ENCODE measurements at regions not wholly inside any gene's neighbourhood (a gene's known extent, or its start where the extent isn't known, plus 50 kb on each side); places are given as distances from the start of the nearest gene placed in this dataset.

DNA sequence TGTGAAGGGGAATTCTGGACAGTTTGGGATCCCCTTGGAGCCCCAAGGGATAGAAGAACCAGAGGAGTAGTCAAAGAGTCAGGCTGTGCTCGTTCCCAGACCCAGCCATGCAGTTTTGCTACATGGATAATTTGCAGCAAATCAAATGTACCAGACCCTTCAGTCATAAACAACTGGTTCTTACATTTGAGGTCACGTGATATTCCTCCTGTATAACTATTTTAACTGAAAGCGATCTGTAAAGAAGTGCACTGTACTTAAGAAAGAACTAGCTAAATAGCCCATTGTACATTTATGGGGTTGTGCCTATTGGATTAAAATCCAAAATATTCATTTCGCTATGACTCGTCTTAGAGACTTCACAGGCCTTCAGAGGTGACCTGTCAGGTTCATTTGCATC is 550.2 kb upstream of the TENM3 start:
- no peak for DNase-seq

DNA sequence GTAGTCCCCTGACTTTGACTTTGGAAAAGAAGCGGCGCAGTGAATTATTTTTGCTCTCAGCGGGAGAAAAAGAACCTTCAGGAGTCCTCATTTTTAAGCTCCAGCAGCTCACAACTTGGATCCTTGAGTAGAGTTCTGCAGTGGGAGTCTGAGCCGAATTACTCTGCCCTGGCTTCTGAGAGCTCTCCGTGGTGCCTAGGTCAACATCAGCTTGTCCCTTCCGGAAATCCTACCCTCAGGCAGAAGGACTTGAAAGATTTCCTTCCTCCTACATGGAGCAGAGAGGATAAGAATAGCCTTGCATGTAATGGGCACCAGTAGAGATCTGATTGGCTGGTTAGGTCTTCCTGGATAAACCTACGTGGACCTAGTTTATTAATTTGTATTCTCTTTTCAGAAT is 549.7 kb upstream of the TENM3 start:
- DNase-seq: no peak

DNA sequence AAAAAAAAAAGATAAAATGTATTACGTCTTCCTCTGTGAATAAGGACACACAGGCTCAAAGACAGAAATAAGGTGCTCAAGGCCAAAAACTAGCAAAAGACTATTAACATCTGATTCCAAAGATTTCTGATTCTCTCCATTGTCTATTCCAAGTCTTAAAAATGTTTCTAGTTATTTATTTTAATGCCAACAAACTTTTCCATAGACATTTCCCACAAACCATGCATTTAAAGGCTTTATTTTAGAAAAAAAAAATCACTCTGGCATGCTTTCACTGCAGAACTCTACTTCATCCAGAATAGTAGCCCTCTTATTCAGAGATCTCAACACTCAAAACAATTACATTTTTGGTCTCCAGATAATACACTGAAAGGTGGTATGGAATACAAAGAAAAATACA is 545.0 kb upstream of the TENM3 start:
- no peak for DNase-seq

- DNase-seq: no peak
Observed at GRCh38 chr4:181701214-181701613, 542.0 kb upstream of the TENM3 start.

- DNase-seq: no peak
Observed at GRCh38 chr4:181701894-181702293, 541.3 kb upstream of the TENM3 start.

GRCh38 chr4:181702864-181703495 is 540.2 kb upstream of the TENM3 start:
- DNase-seq: no peak

DNA sequence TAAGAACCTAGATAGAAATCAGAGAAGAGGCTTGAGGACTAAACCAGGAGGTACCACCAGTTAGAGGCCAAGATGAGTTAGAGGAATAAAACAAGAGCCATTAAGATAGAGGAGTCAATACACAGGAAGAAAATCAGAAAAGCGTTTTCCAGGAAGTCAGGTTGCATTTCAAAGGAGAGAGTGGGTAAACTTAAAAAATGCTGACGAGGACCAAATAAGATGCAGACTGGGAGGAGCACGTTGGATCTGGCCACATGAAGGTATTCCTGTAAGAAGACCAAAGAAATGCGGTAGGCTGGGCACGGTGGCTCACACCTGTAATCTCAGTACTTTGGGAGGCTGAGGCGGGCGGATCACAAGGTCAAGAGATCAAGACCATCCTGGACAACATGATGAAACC is 533.1 kb upstream of the TENM3 start:
- DNase-seq: no peak

DNA sequence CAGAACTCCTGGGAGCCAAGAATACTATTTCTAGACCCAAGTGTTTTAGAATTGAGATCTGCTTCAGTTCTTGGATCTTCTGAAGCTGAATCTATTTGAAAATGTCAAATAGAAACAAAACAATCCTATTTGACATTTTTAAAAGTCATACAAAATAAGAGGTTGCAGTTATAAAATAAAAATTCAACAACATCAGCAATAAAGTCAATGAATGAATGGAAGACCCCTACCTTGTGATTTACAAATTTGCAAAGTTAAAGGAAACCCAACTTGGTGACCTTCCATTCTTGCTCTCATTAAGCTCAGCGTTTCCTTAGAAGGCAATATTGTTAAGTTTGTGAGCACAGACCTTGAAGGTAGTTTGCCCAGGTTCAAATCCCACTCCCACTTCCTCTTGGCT is 531.8 kb upstream of the TENM3 start:
- DNase-seq: no peak

DNA sequence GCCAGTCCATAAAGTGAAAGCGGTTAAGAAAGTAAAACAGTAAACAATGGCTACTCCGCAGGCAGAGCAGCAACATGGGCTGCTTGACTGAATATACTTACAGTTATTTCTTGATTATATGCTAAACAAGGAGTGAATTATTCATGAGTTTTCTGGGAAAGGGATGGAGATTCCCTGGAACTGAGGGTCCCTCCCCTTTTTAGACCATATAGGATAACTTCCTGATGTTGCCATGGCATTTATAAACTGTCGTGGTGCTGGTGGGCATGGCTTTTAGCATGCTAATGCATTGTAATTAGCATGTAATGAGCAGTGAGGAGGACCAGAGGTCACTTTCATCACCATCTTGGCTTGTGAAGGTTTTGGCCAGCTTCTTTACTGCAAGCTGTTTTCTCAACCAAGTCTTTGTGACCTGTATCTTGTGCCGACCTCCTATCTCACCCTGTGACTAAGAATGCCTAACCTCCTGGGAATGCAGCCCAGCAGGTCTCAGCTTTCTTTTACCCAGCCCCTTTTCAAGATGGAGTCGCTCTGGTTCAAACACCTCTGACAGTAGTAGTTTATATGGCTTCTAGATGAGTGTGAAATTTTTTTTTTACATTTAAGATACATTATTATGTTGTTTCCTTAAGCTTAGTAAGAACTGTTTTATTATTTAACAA is 514.8 kb upstream of the TENM3 start:
- no peak for DNase-seq

DNA sequence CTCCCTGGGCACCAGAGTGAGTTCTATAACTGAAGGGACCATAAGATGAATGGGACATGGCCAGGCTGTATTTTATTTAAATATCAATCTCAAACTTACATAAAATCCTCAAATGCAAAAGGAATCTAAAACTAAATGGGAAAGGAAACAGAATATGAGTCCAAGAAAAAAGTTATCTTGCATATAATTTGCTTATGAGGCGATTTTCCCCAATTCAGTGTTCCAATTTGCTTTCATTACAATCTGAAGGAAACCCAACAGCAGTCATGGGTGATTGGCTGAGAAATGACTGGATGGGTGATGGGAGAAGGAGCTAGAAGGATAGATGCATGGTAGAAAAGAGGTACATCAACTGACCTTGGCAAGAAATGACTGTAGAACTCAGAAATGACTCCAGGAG is 511.3 kb upstream of the TENM3 start:
- no peak for DNase-seq

DNA sequence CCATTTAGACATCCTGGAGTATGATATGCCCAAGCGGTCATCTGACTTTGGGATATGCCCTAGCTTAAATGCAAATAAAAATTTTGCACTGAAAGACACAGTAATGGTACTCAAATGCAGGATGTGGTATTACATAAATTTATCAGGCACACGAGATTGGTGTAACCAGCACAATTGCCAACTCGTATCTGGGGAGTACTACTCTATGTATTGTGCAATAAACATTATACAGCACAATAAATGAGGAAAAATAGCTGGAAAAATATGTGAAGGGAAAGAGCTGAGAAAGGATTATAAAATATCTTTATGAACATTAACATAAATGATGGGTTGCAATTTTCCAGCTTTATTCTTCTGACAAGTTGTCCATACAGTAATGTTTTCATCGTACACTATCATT is 505.5 kb upstream of the TENM3 start:
- DNase-seq: no peak

- DNase-seq: no peak
Observed at GRCh38 chr4:181739031-181739430, 504.2 kb upstream of the TENM3 start.

GRCh38 chr4:181741513-181741912 is 501.7 kb upstream of the TENM3 start:
- DNase-seq: no peak

DNA sequence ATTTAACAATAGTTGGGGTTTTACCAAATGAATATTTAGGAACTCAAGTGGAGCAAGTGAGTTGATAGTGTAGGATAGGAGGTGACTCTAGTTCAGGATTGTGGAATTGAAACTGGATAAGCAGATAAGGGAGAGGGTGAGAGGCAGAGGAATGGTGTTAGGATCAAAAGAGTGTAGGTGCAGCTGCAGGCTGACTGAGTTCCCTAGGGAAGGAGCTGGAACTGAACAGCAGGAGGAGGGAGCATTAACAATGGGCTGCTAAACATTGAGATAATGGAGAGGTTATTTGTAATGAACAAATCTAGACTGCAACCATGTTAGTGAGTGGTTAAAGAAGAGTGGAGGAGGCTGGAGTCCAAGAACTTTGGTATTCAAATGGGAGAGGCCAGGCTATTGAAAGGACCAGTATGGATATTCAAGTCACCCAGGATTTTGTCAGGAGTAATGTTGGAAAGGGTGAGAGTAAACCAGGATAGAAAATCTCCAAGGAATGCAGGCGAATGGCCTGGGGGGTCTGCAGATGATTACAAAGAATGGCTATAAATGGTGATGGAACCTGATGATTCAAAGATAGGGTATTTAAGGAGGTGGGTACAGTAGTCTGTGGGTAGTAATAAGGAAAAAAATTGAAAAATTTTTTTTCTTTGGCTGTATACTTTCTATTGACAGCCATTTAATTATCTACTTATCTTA is 497.1 kb upstream of the TENM3 start:
- DNase-seq: no peak

GRCh38 chr4:181748581-181748980 is 494.6 kb upstream of the TENM3 start:
- DNase-seq: no peak

DNA sequence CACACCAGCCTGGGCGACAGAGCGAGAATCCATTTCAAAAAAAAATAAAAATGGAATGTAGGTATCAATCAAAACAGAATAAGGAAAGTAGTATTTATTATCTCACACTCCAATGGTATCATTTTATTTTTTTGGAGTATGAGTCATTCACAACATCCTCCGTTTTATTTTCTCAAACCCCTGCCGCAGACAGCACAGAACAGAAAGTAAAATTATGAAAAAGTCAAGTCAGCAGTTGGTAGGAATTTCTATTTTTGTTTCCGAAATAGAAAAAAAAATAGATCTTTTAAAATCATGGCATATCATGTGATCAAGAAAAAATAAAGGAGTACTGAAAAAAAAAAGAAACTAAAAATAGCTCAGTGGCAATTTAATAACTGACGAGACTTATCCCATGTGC is 490.7 kb upstream of the TENM3 start:
- no peak for DNase-seq

GRCh38 chr4:181753207-181753606 is 490.0 kb upstream of the TENM3 start:
- DNase-seq: no peak

GRCh38 chr4:181755846-181756245 is 487.4 kb upstream of the TENM3 start:
- DNase-seq: no peak

DNA sequence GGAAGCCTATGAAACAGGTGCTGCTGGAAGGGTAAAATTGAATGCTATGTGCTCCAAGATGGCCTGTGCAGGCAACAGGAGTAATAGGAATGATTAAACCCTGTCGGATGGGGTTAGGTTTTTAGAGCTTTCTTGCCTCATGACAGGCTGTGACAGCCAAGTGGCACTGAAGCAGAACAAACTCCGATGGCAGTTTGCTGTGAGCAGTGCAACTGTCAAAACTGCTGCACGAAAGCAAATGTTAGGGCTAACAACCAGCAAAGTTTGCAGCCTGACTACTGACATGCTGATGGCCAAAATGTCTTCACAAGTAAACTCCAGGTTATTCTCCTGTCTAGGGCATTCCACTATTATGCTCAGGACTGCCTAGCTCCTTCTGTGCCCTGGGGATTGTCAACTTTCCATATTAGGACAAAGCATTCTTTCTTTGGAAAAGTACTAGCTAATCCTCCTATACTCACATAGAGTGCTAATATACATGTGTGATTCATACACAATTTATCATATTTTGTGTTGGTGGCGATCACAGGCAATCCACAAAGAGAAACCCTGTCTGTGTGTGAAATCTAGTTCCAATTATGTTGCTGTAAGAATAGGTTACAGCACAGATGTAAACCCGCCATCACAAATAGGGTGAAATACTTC is 486.6 kb upstream of the TENM3 start:
- no peak for DNase-seq

GRCh38 chr4:181757098-181757497 is 486.1 kb upstream of the TENM3 start:
- no peak for DNase-seq

- no peak for DNase-seq
Observed at GRCh38 chr4:181757910-181758660, 485.1 kb upstream of the TENM3 start.

GRCh38 chr4:181760560-181760959 is 482.6 kb upstream of the TENM3 start:
- DNase-seq: no peak

- no peak for DNase-seq
Observed at GRCh38 chr4:181761156-181761555, 482.0 kb upstream of the TENM3 start.

All from activated CD4-positive, alpha-beta T cell treated with anti-CD3 and anti-CD28 coated beads, Interleukin-2, amount 50 U/mL, for 16 hours (primary cell).